GM19468 (cell line): ENCODE measurements at regions not wholly inside any gene's neighbourhood (a gene's known extent, or its start where the extent isn't known, plus 50 kb on each side); places are given as distances from the start of the nearest gene placed in this dataset.

Experiments used
- ATAC-seq: cut with Tn5 transposase; IDR thresholded peaks from one replicate; pipeline ENCODE4 v1.9.1; 2021; ENCODE audit warnings: mild to moderate bottlenecking, moderate library complexity, moderate number of reproducible peaks; ENCODE audit not compliant: unreplicated experiment; ENCODE audit errors: extremely low read depth

- no peak for ATAC-seq
These were observed 1207.3 kb downstream of the SLC16A7 start for GRCh38 chr12:60803147-60803546.

GRCh38 chr12:60805364-60805763 lies 1209.5 kb downstream of the SLC16A7 start:
- no peak for ATAC-seq

- no peak for ATAC-seq
These were observed 1224.0 kb downstream of the SLC16A7 start for GRCh38 chr12:60819794-60820193.

GRCh38 chr12:60822580-60822979 lies 1226.8 kb downstream of the SLC16A7 start:
- ATAC-seq = no peak

GRCh38 chr12:60830381-60830780 lies 1234.6 kb downstream of the SLC16A7 start:
- no peak for ATAC-seq

GRCh38 chr12:60832290-60832689 lies 1236.5 kb downstream of the SLC16A7 start:
- no peak for ATAC-seq

- ATAC-seq = no peak
These were observed 1238.5 kb downstream of the SLC16A7 start for GRCh38 chr12:60834372-60834771.

- no peak for ATAC-seq
These were observed 1239.0 kb downstream of the SLC16A7 start for GRCh38 chr12:60834806-60835205.

- ATAC-seq = no peak
These were observed 1240.8 kb downstream of the SLC16A7 start for GRCh38 chr12:60836651-60837050.

GRCh38 chr12:60842181-60842580 lies 1246.4 kb downstream of the SLC16A7 start:
- no peak for ATAC-seq

GRCh38 chr12:60844101-60844500 lies 1248.3 kb downstream of the SLC16A7 start:
- ATAC-seq = no peak

GRCh38 chr12:60844875-60845274 lies 1249.0 kb downstream of the SLC16A7 start:
- no peak for ATAC-seq

GRCh38 chr12:60845696-60846095 lies 1249.9 kb downstream of the SLC16A7 start:
- no peak for ATAC-seq

GRCh38 chr12:60847281-60847680 lies 1251.5 kb downstream of the SLC16A7 start:
- ATAC-seq = no peak

- no peak for ATAC-seq
These were observed 1253.9 kb downstream of the SLC16A7 start for GRCh38 chr12:60849723-60850122.

- no peak for ATAC-seq
These were observed 1257.6 kb downstream of the SLC16A7 start for GRCh38 chr12:60853407-60853806.

- no peak for ATAC-seq
These were observed 1267.6 kb downstream of the SLC16A7 start for GRCh38 chr12:60863421-60863820.

- ATAC-seq = no peak
These were observed 1276.4 kb downstream of the SLC16A7 start for GRCh38 chr12:60872219-60872618.

- no peak for ATAC-seq
These were observed 1277.3 kb downstream of the SLC16A7 start for GRCh38 chr12:60872850-60873713.

- no peak for ATAC-seq
These were observed 1278.3 kb downstream of the SLC16A7 start for GRCh38 chr12:60874091-60874490.

- ATAC-seq = no peak
These were observed 1325.1 kb downstream of the SLC16A7 start for GRCh38 chr12:60920841-60921495.

GRCh38 chr12:60921541-60921940 lies 1325.7 kb downstream of the SLC16A7 start:
- no peak for ATAC-seq
